Lower leg skin (tissue), 4 donors: ENCODE measurements at regions not wholly inside any gene's neighbourhood (a gene's known extent, or its start where the extent isn't known, plus 50 kb on each side); places are given as distances from the start of the nearest gene placed in this dataset.

Experiments
- DNase-seq, 2 donors: peaks; one replicate each; pipeline ENCODE4 v3.0.0-alpha.2; 2019; ENCODE audit warnings: low spot score in 2 of 2
- H3K4me3 ChIP-seq: fragments of 200-600 bp; sonication (generic); 2 replicates; pipeline ENCODE4 v1.5.1; 2017; ENCODE audit warnings: mild to moderate bottlenecking, low read depth; ENCODE audit not compliant: poor library complexity, severe bottlenecking
- CTCF ChIP-seq, 3 donors: fragments of 450-650 bp; IDR thresholded peaks; one replicate each; pipeline ENCODE4 v1.5.1; 2016; ENCODE audit warnings: antibody characterized with exemption in 3 of 3, mild to moderate bottlenecking in 3 of 3, moderate library complexity in 2 of 3
- POLR2A ChIP-seq, 2 donors: fragments of 450-650 bp; IDR thresholded peaks; one replicate each; pipeline ENCODE4 v1.6.1; 2016 to 2017; ENCODE audit warnings: antibody characterized with exemption in 2 of 2, mild to moderate bottlenecking in 1 of 2, moderate library complexity in 1 of 2
- WGBS, 2 donors: methylation state at CpG; one replicate each; pipeline ENCODE4 v1.1.5; 2018; 5-methylcytosine and 5-hydroxymethylcytosine counted together
- intact Hi-C: fragments of 100-400 bp; cut with DNase I; formaldehyde crosslinking; loops from one replicate; pipeline ENCODE4 v1.15.0; 2023; ENCODE audit warnings: low total_unique reads

DNA sequence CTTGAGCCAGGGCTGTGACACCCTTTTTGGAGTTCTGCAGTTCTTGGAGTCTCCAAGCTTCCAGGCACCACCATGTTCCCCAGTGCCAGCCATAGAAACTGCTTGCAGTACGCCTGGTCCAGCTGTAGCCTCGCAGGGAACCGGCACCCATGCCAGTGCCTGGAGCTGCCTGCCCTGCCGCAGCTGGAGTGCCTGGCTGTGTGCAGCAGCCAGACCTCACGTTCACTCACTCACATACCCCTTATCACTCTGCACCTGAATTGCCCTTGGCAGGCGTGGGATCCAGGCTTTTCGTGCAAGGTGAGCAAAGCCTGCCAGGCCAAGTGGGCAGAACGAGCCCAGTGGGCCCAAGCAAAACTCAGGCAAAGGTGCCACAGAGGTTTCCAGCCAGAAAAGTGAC is 77.8 kb upstream of the SHB start:
- peak in 1 of 2 donors; percentile 49 for DNase-seq
- TF ChIP-seq POLR2A (IDR thresholded peaks at IDR 0.05) (no peak), CTCF (IDR thresholded peaks at IDR 0.05) (no peak)
- intact Hi-C loops, result no loop called here
- WGBS, 2 donors, result 90% methylated on average over 8 of the region's 8 CpGs
- H3K4me3 ChIP-seq, result no peak overlapping the region

GRCh38 chr9:38145526-38146053 is 76.6 kb upstream of the SHB start:
- 78 to 94% methylated on average over 6 of the region's 6 CpGs for WGBS, 2 donors
- peak in 1 of 2 donors; percentile 43 for DNase-seq
- TF ChIP-seq POLR2A (IDR thresholded peaks at IDR 0.05) (no peak), CTCF (IDR thresholded peaks at IDR 0.05) (no peak)
- H3K4me3 ChIP-seq, result no peak overlapping the region
- intact Hi-C loops, result no loop called here

- H3K4me3 ChIP-seq, result no peak overlapping the region
- peak in 1 of 2 donors; percentile 31 for DNase-seq
- TF ChIP-seq CTCF (IDR thresholded peaks at IDR 0.05), result no peak
- no peak for TF ChIP-seq POLR2A (IDR thresholded peaks at IDR 0.05)
- intact Hi-C loops, result no loop called here
- WGBS, 2 donors, result 77 to 84% methylated on average over 4 of the region's 4 CpGs
Measured at GRCh38 chr9:38144421-38144820, 75.4 kb upstream of the SHB start.

DNA sequence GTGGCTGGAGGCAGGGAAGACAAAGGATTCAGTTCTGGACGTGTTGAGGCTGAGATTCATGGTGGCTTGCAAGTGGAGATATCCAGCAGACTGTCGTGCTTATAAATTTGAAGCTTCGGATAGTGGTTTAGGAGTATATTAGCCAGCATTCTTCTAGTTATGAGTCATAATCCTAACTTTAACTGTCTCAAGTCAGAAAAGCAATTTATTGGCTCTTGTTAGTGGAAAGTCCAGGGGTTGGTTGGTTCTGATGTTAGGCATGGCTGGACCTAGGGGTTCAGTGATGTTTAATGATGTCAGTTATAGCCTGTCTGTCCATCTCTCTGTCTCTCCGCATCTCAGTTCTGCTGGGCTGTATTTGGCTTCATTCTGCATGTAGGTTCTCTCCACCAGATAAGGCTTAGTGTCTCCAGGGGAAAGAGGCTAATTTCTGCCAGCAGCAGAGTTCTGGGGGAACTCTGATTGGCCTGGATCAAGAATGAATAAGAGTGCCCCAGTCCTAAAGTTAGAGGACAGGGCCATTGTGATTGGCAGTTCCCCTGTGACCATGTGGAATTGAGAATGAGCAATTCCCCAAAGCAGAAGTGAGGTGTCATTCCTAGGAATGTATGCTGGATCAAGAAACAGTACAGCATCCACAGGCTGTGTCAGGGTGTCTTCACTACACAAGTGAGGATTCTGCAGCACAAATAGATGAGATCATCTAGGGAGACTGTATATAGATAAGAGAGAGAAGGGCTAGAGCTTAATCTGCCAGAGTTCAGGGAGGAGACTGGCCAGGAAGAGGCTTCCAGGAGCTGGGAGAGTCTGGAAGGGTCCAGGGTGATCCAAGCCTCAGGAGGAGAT is 72.9 kb upstream of the SHB start:
- no peak for DNase-seq
- no peak overlapping the region for H3K4me3 ChIP-seq
- TF ChIP-seq POLR2A (IDR thresholded peaks at IDR 0.05), result no peak
- no peak for TF ChIP-seq CTCF (IDR thresholded peaks at IDR 0.05)
- WGBS, 2 donors, result 29 to 30% methylated on average over 4 of the region's 4 CpGs
- intact Hi-C loops, result no loop called here

DNA sequence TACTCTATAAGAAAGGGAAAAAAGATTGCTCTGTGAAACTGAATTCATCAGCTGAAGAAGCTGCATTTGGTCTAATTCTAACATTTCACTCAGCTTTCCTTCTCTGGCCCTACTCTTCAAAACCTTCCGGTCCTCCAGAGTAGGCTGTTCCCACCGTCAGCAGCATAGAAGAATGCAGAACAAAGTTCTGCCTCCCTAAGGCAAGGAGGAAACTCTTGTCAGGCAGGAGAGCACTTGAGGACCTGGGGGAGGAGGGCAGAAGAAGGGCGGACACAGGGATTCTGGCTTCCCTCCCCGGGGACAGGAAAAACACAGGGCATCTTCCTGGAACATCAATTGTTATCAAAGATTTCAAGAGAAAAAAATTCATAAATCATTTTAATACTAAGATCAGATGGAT is 69.2 kb upstream of the SHB start:
- intact Hi-C loops, result no loop called here
- DNase-seq, result no peak
- WGBS, 2 donors, result 59 to 65% methylated on average over 4 of the region's 4 CpGs
- H3K4me3 ChIP-seq, result no peak overlapping the region
- TF ChIP-seq CTCF (IDR thresholded peaks at IDR 0.05) (no peak), POLR2A (IDR thresholded peaks at IDR 0.05) (no peak)
